ENCODE measurements at regions not wholly inside any gene's neighbourhood (a gene's known extent, or its start where the extent isn't known, plus 50 kb on each side); places are given as distances from the start of the nearest gene placed in this dataset.

DNA sequence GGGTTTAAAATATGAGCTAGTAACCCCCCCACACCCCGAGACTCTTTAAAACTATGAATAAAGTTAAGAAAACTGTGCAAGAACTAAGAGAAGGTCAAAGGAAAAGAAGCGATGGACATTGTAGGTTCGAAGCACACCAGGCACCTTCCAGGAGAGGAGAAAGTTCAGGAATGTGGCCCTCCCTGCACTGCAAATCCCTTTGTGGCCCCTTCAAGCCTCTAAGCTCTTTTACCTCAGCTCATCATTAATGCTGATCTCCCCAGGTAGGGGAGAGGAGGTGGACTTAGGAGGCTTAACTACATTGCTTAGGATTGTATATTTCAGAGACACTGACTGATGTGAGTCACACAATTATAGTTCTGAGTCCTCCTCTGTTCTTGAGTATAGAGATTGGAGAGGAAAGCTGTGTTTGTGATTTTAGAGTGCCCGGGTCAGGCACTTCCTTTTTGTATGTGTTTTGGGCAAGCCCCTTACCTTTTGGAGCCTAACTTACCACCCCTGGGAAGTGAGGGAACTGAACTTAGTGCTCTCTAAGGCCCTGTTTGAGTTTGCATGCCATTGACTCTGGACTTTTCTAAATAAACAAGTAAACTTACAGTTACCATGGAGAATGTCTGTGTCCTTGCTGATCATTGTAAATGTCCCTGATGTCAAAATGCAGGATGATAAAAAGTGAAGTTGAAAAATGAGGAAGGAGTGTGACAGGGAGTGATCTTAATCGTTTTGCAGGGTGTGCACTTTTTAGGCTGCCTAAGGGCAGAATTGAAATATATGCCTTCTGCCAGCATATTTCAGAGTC, 140.8 kb upstream of the ZEB2 start:
- TF ChIP-seq, protein P1, sequence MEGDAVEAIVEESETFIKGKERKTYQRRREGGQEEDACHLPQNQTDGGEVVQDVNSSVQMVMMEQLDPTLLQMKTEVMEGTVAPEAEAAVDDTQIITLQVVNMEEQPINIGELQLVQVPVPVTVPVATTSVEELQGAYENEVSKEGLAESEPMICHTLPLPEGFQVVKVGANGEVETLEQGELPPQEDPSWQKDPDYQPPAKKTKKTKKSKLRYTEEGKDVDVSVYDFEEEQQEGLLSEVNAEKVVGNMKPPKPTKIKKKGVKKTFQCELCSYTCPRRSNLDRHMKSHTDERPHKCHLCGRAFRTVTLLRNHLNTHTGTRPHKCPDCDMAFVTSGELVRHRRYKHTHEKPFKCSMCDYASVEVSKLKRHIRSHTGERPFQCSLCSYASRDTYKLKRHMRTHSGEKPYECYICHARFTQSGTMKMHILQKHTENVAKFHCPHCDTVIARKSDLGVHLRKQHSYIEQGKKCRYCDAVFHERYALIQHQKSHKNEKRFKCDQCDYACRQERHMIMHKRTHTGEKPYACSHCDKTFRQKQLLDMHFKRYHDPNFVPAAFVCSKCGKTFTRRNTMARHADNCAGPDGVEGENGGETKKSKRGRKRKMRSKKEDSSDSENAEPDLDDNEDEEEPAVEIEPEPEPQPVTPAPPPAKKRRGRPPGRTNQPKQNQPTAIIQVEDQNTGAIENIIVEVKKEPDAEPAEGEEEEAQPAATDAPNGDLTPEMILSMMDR (IDR thresholded peaks at IDR 0.05) = no peak
- no peak for TF ChIP-seq POLR2A (IDR thresholded peaks at IDR 0.05)
